ENCODE measurements at regions not wholly inside any gene's neighbourhood (a gene's known extent, or its start where the extent isn't known, plus 50 kb on each side); places are given as distances from the start of the nearest gene placed in this dataset.
A peak's percentile ranks its signal among the peaks of the same experiment; 100 is the strongest.
"Not testable (repeated sequence)": the region's sequence is repeated elsewhere in the genome, so short reads cannot be mapped to it uniquely, and the experiment has no call there.

DNA sequence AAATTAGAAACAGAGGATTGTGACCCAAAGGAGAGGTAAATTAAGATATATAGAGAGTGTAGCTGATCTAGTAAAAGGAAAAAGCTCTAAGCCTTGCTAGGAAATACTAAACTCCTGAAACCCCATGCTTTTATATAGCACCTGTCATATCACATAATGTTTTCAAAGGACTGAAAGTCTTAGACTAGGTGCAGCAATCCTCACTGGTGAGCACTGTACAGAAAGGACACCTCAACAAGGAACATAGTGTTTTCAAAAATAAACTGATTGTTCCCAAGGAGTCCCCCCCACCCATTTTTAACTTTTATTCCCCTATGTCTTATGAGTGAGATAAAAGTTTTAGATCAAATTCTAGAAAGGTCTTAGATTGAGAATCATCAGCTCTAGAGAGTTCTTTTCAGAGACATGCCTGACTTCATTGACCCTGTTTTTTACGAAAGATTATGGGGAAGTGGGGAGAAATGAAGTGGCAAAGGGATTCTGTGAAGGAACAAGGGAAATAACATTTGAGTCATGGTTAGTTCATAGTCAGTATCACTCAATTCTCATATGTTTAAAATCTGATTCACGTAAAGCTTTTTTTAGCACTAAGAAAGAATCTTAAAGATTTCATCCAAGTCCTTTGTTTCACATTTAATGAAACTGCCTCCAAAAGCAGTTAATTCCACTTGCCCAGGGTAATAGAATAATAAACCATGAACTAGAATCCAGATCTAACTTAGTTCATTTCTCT, 166.4 kb downstream of the CYB561 start:
- peaks cover 3% of the 10 kb centered on the region for H3K27me3 Mint-ChIP-seq (ENCODE audit: insufficient read depth)
- peak overlapping the region; percentile 78 for H3K4me3 Mint-ChIP-seq
- peaks cover 13% of the 10 kb centered on the region; the same call in 1 of the 2 replicates for H3K9me3 Mint-ChIP-seq
- peaks cover 68% of the 10 kb centered on the region for H3K36me3 Mint-ChIP-seq (ENCODE audit: low read depth)
- peak; percentile 56 for DNase-seq
- peak overlapping the region; percentile 96 for H3K27ac Mint-ChIP-seq
- peaks cover 80% of the 10 kb centered on the region for H3K4me1 Mint-ChIP-seq (ENCODE audit: low read depth)
- no peak for TF ChIP-seq CTCF (IDR thresholded peaks at IDR 0.05)

DNA sequence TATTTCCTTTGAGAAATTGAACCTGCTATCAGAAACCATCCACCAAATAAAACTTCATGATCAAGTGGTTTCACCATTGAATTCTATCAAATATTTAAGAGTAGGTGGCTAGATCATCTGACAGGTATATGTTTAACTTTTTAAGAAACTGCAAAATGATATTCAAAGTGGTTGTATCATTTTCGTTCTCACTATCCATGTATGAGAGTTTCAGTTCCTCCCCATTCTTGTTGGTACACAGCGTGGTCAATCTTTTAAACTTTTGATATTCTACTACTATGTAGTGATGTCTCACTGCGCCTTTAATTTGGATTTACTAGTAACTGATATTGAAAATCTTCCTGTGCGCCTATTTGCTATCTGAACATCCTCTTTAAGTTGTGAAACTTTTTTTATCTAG, 163.7 kb downstream of the CYB561 start:
- Mint-ChIP-seq H3K4me1 (ENCODE audit: low read depth) (peaks cover 62% of the 10 kb centered on the region), H3K36me3 (ENCODE audit: low read depth) (peaks cover 81% of the 10 kb centered on the region), H3K4me3 (no peak overlapping the region), H3K27me3 (ENCODE audit: insufficient read depth) (peaks cover 1% of the 10 kb centered on the region), H3K27ac (no peak overlapping the region), H3K9me3 (peaks cover 39% of the 10 kb centered on the region)
- no peak for DNase-seq
- TF ChIP-seq CTCF (IDR thresholded peaks at IDR 0.05): no peak

- Mint-ChIP-seq H3K27me3 (ENCODE audit: insufficient read depth) (no peaks in the 10 kb centered on the region; the same call in none of the 2 replicates), H3K27ac (peak overlapping the region; percentile 3; the same call in 1 of the 2 replicates), H3K36me3 (ENCODE audit: low read depth) (peaks cover 90% of the 10 kb centered on the region), H3K4me3 (peak overlapping the region; percentile 3; the same call in 1 of the 2 replicates), H3K9me3 (peaks cover 54% of the 10 kb centered on the region), H3K4me1 (ENCODE audit: low read depth) (peaks cover 50% of the 10 kb centered on the region)
- TF ChIP-seq CTCF (IDR thresholded peaks at IDR 0.05): no peak
- DNase-seq: no peak
Observed at GRCh38 chr17:63285551-63285950, 160.6 kb downstream of the CYB561 start.

DNA sequence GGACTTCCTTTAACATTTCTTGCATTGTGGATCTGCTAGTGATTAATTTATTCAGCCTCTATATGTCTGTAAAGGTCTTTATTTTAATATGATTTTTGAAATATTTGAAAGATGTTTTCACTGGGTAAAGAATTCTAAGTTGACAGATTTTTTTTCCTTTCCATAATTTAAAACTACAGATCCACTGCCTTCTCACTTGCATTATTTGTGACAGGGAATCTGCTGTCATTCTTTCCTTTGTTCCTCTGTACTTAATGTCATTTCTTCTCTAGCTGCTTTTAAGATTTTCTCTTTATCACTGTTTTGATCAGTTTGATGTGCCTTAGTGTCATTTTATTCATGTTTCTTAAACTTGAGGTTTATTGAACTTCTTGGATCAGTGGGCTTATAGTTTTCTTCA, 159.9 kb downstream of the CYB561 start:
- H3K36me3 Mint-ChIP-seq (ENCODE audit: low read depth): peaks cover 97% of the 10 kb centered on the region
- no peaks in the 10 kb centered on the region; the same call in none of the 2 replicates for H3K27me3 Mint-ChIP-seq (ENCODE audit: insufficient read depth)
- peaks cover 50% of the 10 kb centered on the region for H3K4me1 Mint-ChIP-seq (ENCODE audit: low read depth)
- no peak for TF ChIP-seq CTCF (IDR thresholded peaks at IDR 0.05)
- H3K9me3 Mint-ChIP-seq: peaks cover 54% of the 10 kb centered on the region
- no peak overlapping the region for H3K4me3 Mint-ChIP-seq
- H3K27ac Mint-ChIP-seq: no peak overlapping the region
- DNase-seq: no peak

DNA sequence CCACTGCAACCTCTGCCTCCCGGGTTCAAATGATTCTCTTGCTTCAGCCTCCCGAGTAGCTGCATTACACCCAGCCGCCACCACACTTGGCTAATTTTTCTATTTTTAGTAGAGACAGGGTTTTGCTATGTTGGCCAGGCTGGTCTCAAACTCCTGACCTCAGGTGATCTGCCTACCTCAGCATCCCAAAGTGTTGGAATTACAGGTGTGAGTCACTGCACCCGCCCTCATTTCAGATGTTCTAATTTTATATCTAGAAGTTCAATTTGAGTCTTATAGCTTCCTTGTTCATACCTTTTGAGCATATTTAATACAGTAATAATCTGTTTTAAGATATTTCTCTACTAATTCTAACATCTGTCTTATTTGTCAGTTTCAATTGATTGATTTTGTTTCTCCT, 159.1 kb downstream of the CYB561 start:
- not testable (repeated sequence) for H3K4me3 Mint-ChIP-seq; DNase-seq; H3K27ac Mint-ChIP-seq; H3K27me3 Mint-ChIP-seq (ENCODE audit: insufficient read depth)
- Mint-ChIP-seq H3K9me3 (peaks cover 54% of the 10 kb centered on the region), H3K4me1 (ENCODE audit: low read depth) (peaks cover 50% of the 10 kb centered on the region), H3K36me3 (ENCODE audit: low read depth) (peaks cover 97% of the 10 kb centered on the region)

- peaks cover 70% of the 10 kb centered on the region for H3K4me1 Mint-ChIP-seq (ENCODE audit: low read depth)
- H3K4me3 Mint-ChIP-seq: no peak overlapping the region
- H3K27me3 Mint-ChIP-seq (ENCODE audit: insufficient read depth): no peaks in the 10 kb centered on the region; the same call in 1 of the 2 replicates
- peaks cover 38% of the 10 kb centered on the region for H3K9me3 Mint-ChIP-seq
- H3K36me3 Mint-ChIP-seq (ENCODE audit: low read depth): peaks cover 78% of the 10 kb centered on the region
- DNase-seq: no peak
- 0 out of 2 replicates have a peak overlapping the region, but pooled peaks have one; percentile 60 for H3K27ac Mint-ChIP-seq
- TF ChIP-seq CTCF (IDR thresholded peaks at IDR 0.05): no peak
Observed at GRCh38 chr17:63289931-63290330, 156.2 kb downstream of the CYB561 start.

All from HFFc6 (cell line).